ENCODE measurements at regions not wholly inside any gene's neighbourhood (a gene's known extent, or its start where the extent isn't known, plus 50 kb on each side); places are given as distances from the start of the nearest gene placed in this dataset.

DNA sequence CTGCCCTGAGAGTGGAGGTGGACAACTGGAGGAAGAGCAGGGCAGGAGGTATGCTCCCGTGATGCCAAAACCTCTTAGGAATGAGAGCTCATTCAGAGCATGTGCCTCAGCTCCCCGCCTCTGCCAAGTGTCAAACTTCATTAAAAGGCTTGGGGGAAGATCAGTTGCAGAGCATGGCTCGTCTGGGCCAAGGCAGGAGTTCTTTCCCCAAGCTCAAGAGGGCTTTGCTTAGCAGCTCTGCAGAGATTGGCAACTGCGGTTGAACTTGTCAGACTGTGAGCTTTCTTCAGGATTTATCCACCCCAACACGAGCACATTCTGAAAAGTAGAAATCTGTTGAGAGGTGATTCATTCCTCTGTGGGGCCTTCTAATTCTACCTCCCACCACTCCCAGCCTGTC lies 248.1 kb downstream of the HS3ST3A1 start:
- peak; percentile 55 for DNase-seq (ENCODE audit: low spot score)

DNA sequence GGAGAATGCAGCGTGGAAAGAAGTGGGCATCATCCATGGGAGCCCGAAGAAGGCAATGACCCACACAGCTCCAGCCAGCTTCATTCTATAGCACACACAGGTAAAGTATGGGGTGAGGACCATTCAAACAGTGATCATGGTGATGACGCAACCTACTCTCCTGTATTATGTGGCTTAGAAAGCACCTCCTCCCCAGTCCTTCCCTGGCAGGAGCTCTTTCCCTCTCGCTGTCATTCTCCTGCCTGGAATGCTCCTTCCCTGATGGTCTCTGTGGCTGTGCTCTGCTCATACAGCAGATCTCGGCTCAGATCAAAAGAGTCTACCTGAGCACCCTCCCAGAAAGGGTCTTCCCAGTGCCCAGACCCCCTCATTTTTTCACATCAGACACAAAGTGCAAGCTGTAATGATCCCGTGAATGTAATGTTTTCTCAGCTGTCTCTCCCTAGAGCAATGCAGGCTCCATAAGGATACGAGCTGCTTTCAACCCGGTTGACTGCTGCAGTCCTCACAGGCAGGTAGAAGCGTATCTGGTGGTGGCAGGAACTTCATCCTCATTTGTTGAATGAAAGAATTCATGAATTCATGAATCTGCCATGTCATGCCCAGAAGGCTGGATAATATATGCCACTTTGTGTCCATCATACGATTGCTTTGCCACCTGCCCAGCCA lies 248.8 kb downstream of the HS3ST3A1 start:
- DNase-seq (ENCODE audit: low spot score) = no peak

DNA sequence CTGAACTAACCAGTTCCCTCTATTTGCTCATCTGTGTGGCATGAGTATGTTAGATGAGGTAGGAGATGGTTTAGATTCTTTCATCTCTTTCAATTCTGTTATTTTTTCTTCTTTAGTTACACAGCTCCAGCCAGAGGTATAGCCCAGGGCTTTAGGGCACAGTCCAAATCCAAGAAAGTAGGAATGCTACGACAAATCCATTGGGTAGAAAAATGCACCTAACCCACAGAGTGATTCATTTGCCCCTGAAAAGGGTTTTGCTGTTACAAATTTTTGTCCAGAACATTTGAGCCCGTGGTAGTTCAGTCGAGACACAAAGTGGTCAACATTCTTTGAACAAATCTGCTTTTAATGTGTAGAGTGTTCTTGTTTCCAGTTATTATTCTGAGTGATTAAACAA lies 250.7 kb downstream of the HS3ST3A1 start:
- DNase-seq (ENCODE audit: low spot score) = no peak

DNA sequence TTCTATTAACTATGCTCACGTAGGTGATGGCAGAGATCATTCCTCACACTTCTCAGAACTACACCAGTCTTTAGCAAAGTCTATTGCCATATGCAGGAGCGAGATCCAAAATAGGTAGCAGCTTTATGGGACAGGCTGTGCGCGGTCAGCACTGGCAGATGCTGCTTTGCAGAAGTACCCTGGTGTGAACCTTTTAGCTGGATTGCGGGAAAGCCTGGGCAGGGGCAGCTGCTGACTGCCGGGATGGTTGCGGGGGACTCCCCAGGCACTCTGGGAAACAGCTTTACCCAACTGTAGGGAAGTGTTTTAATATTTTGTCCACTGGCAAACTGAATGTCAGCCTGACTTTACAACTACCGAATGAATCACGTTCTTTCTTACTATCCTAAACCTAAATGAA lies 251.3 kb downstream of the HS3ST3A1 start:
- DNase-seq (ENCODE audit: low spot score) = no peak

GRCh38 chr17:13346996-13347762 lies 254.6 kb downstream of the HS3ST3A1 start:
- peak; percentile 46 for DNase-seq (ENCODE audit: low spot score)

DNA sequence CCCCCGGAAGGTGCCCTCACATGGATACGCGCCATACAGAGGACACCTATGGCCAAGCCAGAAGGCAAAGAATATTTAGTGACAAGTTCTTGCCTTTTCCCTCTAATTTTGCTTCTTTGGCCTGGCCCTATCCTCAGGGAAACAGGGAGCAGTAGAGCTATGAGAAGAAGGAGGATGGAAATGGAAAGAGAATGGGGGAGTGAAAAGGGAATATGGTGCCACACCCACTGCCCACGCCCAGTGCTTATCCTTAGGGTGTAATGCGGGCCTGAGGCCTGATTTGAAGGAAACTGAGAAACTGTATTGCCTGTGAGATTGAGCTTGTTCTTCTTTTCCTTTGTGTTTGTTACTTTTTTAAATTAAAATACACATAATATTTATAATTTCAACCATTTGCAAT lies 255.1 kb downstream of the HS3ST3A1 start:
- no peak for DNase-seq (ENCODE audit: low spot score)

DNA sequence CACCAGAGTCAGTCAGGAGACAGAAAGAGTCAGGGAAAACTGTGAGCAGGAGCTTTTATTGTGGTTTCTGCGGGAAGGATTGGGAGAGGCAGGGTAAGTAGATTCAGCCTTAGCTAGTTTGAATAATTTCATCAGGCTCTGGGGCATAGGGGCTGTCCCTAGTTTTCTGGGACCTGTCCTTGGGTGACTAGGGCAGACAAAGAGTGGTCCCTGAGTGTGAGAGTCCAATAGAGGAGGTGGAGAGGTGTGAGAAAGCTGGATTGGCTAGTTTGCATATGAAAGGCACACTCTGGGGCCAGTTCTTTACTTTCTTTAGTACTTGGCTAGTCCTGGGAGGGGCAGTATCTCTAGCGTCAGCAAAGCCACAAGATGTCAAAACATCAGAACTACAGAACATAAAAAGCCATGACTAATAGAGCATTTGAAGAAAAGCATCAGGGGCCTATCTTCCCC lies 255.6 kb downstream of the HS3ST3A1 start:
- DNase-seq (ENCODE audit: low spot score) = peak; percentile 65

DNA sequence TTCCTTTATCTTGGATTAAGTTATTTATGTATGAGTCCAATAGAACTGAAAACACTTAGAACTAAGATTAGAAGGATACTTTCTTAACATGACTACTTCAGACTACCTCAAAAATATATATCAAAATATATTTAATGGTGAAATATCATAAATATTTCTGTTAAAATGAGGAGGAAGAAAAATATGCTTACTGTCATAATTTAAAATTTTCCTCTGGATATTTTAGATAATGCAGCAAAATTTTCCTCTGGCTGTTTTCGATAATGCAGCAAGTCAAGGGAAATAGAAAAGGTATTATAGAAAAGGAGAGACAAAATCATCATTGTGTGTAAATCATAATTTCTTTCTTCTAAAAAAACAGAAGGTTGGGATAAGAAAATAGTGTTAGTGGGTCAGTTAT lies 263.3 kb downstream of the HS3ST3A1 start:
- DNase-seq (ENCODE audit: low spot score) = no peak

DNA sequence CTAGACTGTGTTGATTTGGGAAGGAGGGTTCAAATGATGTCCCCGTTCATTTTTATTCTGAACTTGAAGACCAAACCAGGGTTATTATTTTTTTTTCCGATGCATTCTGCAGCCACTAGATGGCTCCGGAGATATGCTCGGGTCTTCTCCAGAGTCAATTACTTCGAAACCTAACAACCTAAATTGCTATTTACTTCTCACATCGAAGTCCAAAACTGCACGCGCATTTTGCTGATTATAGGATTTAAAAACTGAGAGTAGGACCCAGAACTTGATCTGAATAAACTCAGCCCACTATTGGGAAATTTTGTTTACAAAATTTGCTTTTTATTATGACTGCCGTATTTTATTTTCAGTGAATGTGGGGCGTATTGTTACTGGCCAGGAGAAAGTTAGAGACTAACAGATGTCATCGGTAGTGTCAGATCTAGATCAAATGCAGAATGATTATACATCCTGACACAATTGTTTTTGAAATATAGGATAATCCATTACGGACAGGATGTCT lies 263.8 kb downstream of the HS3ST3A1 start:
- peak; percentile 55 for DNase-seq (ENCODE audit: low spot score)

- no peak for DNase-seq (ENCODE audit: low spot score)
Observed at GRCh38 chr17:13337151-13337550, 264.6 kb downstream of the HS3ST3A1 start.

DNA sequence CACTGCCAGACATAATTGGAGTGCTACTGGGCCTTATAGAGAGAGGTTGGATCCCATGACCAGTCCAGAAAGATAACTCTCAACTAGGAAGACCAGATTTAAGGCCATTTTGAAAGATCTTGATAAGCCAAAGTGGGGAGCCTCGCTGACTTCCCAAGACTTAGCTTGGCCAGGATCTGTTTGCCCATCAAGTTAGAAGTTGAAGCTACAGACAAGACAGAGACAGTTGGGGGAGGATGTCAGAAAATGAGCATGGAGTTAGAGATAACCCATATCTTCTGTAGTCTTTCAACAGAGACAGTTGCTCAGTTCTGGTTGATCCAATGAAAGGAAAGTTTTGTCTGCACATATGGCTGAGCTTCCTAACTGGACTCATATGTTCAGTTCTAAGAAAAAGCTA lies 267.4 kb downstream of the HS3ST3A1 start:
- DNase-seq (ENCODE audit: low spot score) = no peak

GRCh38 chr17:13333661-13334060 lies 268.1 kb downstream of the HS3ST3A1 start:
- no peak for DNase-seq (ENCODE audit: low spot score)

- DNase-seq (ENCODE audit: low spot score) = no peak
Observed at GRCh38 chr17:13332207-13332606, 269.5 kb downstream of the HS3ST3A1 start.

- no peak for DNase-seq (ENCODE audit: low spot score)
Observed at GRCh38 chr17:13329421-13329820, 272.3 kb downstream of the HS3ST3A1 start.

GRCh38 chr17:13323990-13324389 lies 277.7 kb downstream of the HS3ST3A1 start:
- DNase-seq (ENCODE audit: low spot score) = peak; percentile 7

- no peak for DNase-seq (ENCODE audit: low spot score)
Observed at GRCh38 chr17:13321951-13322701, 279.6 kb downstream of the HS3ST3A1 start.

- DNase-seq (ENCODE audit: low spot score) = no peak
Observed at GRCh38 chr17:13320046-13320785, 281.5 kb downstream of the HS3ST3A1 start.

- no peak for DNase-seq (ENCODE audit: low spot score)
Observed at GRCh38 chr17:13316657-13317056, 285.1 kb downstream of the HS3ST3A1 start.

DNA sequence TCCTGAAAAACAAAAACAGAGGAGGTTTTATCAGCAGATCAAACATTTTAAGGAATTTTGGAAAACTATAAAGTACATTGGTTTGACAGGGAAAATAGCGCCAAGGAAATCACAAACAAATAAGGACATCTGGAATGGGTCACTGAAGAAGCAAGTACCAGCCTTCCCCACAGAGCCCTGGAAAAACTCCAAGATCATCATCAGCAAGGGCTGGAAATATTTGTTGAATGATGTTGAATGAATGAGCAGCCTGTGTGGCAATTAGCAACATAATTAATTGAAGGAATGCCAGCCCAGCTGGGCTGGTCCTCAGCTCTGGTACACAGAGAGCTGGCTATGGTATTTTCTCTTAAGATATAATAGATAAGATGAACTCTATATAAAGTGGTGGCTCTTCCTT lies 290.4 kb downstream of the HS3ST3A1 start:
- peak; percentile 71 for DNase-seq (ENCODE audit: low spot score)

DNA sequence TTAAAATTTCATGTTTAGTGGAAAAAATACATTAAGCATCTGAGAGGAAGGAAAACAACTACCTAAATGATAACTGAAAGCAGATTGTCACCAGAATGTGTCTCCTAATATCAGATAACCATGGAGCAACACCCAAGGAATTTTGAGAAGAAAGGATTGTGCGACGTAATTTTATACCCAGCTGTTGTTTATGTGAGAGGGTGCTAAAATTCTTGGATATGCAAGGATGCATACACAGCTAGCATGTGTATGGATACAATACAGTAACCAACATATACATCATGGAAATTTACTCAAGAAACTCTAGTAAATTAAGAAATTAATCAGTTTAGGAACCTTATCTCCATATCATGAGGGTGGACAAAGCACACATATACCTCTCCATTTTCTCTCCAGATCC lies 290.9 kb downstream of the HS3ST3A1 start:
- DNase-seq (ENCODE audit: low spot score) = no peak

GRCh38 chr17:13306310-13306962 lies 288.6 kb upstream of the ELAC2 start:
- peak; percentile 65 for DNase-seq (ENCODE audit: low spot score)
